K562 (cell line): ENCODE measurements at regions not wholly inside any gene's neighbourhood (a gene's known extent, or its start where the extent isn't known, plus 50 kb on each side); places are given as distances from the start of the nearest gene placed in this dataset.
A peak's percentile ranks its signal among the peaks of the same experiment; 100 is the strongest.

Experiments
- ATAC-seq: fragments of 200-7000 bp; cut with Tn5 transposase; 3 replicates; pipeline ENCODE4 v1.9.1; 2020; ENCODE audit warnings: moderate library complexity
- BruUV-seq: library from RNA; stranded (reverse); fragments of 400-500 nt; replicated peaks from 2 replicates; lab custom pipeline; 2021; lab: Mats Ljungman, UMichigan
- CTCF ChIA-PET: fragments of 300-600 bp; formaldehyde crosslinking; extraction: SDS; loops from one replicate; lab custom pipeline; 2021; ENCODE audit warnings: low intra/inter-chr PET ratio; lab: Yijun Ruan, JAX
- POLR2A ChIA-PET: fragments of 300-600, 350-650 bp; sonication (Branson Sonifier 250); formaldehyde crosslinking; extraction: SDS; loops from one replicate; lab custom pipeline; 2021; ENCODE audit warnings: antibody characterized with exemption, inconsistent platforms; lab: Yijun Ruan, JAX
- DNase-seq, 4 experiments: peaks; one replicate each; pipeline versions ENCODE4 v3.0.0 to v3.0.0-alpha.2; 2011 to 2018; ENCODE audit warnings: low spot score in 3 of 4, mixed read lengths in 3 of 4; ENCODE audit errors: extremely low read depth in 1 of 4
- FAIRE-seq: peaks from 2 replicates; lab custom pipeline; 2011; peaks lifted over from hg19 to GRCh38; lab: Jason Lieb, UNC
- H2AFZ ChIP-seq: 2 replicates; pipeline ENCODE4 v1.6.0; 2011; ENCODE audit warnings: low read depth, low read length, control low read depth, inconsistent platforms
- H3K27ac ChIP-seq: fragments of 200-600 bp; 3 replicates; pipeline ENCODE4 v1.8.0; 2011; ENCODE audit warnings: low read depth, mild to moderate bottlenecking, control low read depth, inconsistent platforms, low read length, moderate library complexity, mixed read lengths; ENCODE audit errors: extremely low read depth
- H3K27me3 ChIP-seq, 2 experiments: fragments of 300-600 bp in 1 of 2; 2 replicates in 1 of 2; 3 replicates in 1 of 2; pipeline versions ENCODE4 v1.6.0 to v1.8.0; 2011; ENCODE audit warnings: inconsistent platforms in 2 of 2, low read length in 2 of 2, mild to moderate bottlenecking in 1 of 2, mixed read lengths in 1 of 2, moderate library complexity in 1 of 2; ENCODE audit not compliant: control insufficient read depth in 2 of 2, insufficient read depth in 2 of 2
- H3K36me3 ChIP-seq: fragments of 300-600 bp; 3 replicates; pipeline ENCODE4 v1.8.0; 2011; ENCODE audit warnings: mild to moderate bottlenecking, low read length, inconsistent platforms; ENCODE audit not compliant: control insufficient read depth, insufficient read depth
- H3K4me1 ChIP-seq, 2 experiments: fragments of 200-600 bp in 1 of 2; replicated peaks in 1 of 2; 2 replicates in 1 of 2; 3 replicates in 1 of 2; pipeline versions ENCODE4 v1.5.1 to v1.8.0; 2011; ENCODE audit warnings: inconsistent platforms in 2 of 2, low read length in 2 of 2, mild to moderate bottlenecking in 1 of 2, mixed read lengths in 1 of 2, moderate library complexity in 1 of 2; ENCODE audit not compliant: control insufficient read depth in 2 of 2, insufficient read depth in 2 of 2
- H3K4me2 ChIP-seq: 2 replicates; pipeline ENCODE4 v1.6.1; 2011; ENCODE audit warnings: low read length, control low read depth, inconsistent platforms, mixed read lengths; ENCODE audit not compliant: insufficient read depth
- H3K4me3 ChIP-seq: fragments of 200-600 bp; sonication (generic), shearing (Covaris generic); 2 replicates; pipeline ENCODE4 v1.5.1; 2016; ENCODE audit warnings: control low read depth, inconsistent platforms
- H3K79me2 ChIP-seq: fragments of 200-600 bp; 3 replicates; pipeline ENCODE4 v1.8.0; 2011; ENCODE audit warnings: low read length, inconsistent platforms; ENCODE audit not compliant: control insufficient read depth, insufficient read depth
- H3K9ac ChIP-seq, 2 experiments: 2 replicates each; pipeline versions ENCODE4 v1.6.0 to v1.6.1; 2011; ENCODE audit warnings: low read depth in 2 of 2, low read length in 2 of 2, control low read depth in 1 of 2, inconsistent platforms in 1 of 2, mild to moderate bottlenecking in 1 of 2, mixed read lengths in 1 of 2; ENCODE audit not compliant: insufficient read depth in 1 of 2
- H3K9me1 ChIP-seq: one replicate; pipeline ENCODE4 v1.6.0; 2011; ENCODE audit warnings: inconsistent platforms, mild to moderate bottlenecking, low read length, moderate library complexity; ENCODE audit not compliant: control insufficient read depth, insufficient read depth
- H3K9me3 ChIP-seq: replicated peaks from 2 replicates; pipeline ENCODE4 v1.5.1; 2011; ENCODE audit warnings: low read depth, low read length, inconsistent platforms; ENCODE audit not compliant: control insufficient read depth, insufficient read depth
- H4K20me1 ChIP-seq: replicated peaks from 2 replicates; pipeline ENCODE4 v1.6.1; 2011; ENCODE audit warnings: low read length, inconsistent platforms, mixed read lengths; ENCODE audit not compliant: control insufficient read depth, insufficient read depth
- ATF3 ChIP-seq, 2 experiments: fragments of 450-650 bp in 1 of 2; sonication (generic) in 1 of 2; formaldehyde crosslinking in 1 of 2; IDR thresholded peaks in 1 of 2; conservative IDR thresholded peaks in 1 of 2; 2 replicates each; pipeline versions ENCODE4 v1.6.1 to v1.8.1; 2016 to 2023; ENCODE audit warnings: mild to moderate bottlenecking in 2 of 2, moderate library complexity in 2 of 2, inconsistent platforms in 1 of 2, missing genetic modification reagents in 1 of 2
- CEBPG ChIP-seq, 3 experiments: fragments of 200-800 bp in 1 of 3; sonication (Bioruptor generic) in 1 of 3; sonication (generic) in 1 of 3; formaldehyde crosslinking in 1 of 3; IDR thresholded peaks in 2 of 3; conservative IDR thresholded peaks in 1 of 3; 2 replicates each; pipeline versions ENCODE4 v1.6.1 to v1.8.0; 2016 to 2022; ENCODE audit warnings: missing compliant biosample characterization in 2 of 3, missing genetic modification characterization in 2 of 3, mild to moderate bottlenecking in 1 of 3, missing genetic modification reagents in 1 of 3
- HDAC8 ChIP-seq: fragments of 450-650 bp; IDR thresholded peaks from 2 replicates; pipeline ENCODE4 v1.6.1; 2016; ENCODE audit warnings: mild to moderate bottlenecking, missing genetic modification characterization, moderate library complexity, missing compliant biosample characterization
- PRPF4 ChIP-seq: fragments of 200-400 bp; formaldehyde crosslinking; IDR thresholded peaks from one replicate; pipeline ENCODE4 v1.6.1; 2017; ENCODE audit warnings: low read length, low read depth, mild to moderate bottlenecking; ENCODE audit not compliant: insufficient read depth, poor library complexity, severe bottlenecking
- ZFP1 ChIP-seq: fragments of 450-650 bp; formaldehyde crosslinking; IDR thresholded peaks from 2 replicates; pipeline ENCODE4 v1.4.0; 2020; ENCODE audit warnings: mild to moderate bottlenecking, mixed read lengths
- ZNF75A ChIP-seq: fragments of 450-650 bp; formaldehyde crosslinking; IDR thresholded peaks from 2 replicates; pipeline ENCODE4 v1.4.0; 2020; ENCODE audit warnings: mild to moderate bottlenecking
- ZSCAN32 ChIP-seq: fragments of 450-650 bp; formaldehyde crosslinking; IDR thresholded peaks from 2 replicates; pipeline ENCODE4 v1.4.0; 2020; ENCODE audit warnings: mild to moderate bottlenecking, moderate library complexity
- WGBS: fragments of 100-300 bp; shearing (Covaris generic); methylation state at CpG from one replicate; pipeline ENCODE4 v1.1.6; 2016; ENCODE audit warnings: low coverage, mixed read lengths; ENCODE audit not compliant: insufficient coverage; ENCODE audit errors: missing lambda C conversion rate; 5-methylcytosine and 5-hydroxymethylcytosine counted together
- in situ Hi-C: fragments of 300-500 bp; cut with MboI; formaldehyde crosslinking; loops from 4 replicates; pipeline ENCODE4 v1.15.0; 2018; ENCODE audit warnings: inconsistent platforms, mixed read lengths
- intact Hi-C: fragments of 100-400 bp; cut with micrococcal nuclease; formaldehyde crosslinking; loops from 2 replicates; pipeline ENCODE4 v1.14.2; 2022
- TF ChIP-seq, protein P1 (sequence below): IDR thresholded peaks from 2 replicates; pipeline ENCODE4 v1.6.1; 2014; ENCODE audit warnings: antibody characterized with exemption

DNA sequence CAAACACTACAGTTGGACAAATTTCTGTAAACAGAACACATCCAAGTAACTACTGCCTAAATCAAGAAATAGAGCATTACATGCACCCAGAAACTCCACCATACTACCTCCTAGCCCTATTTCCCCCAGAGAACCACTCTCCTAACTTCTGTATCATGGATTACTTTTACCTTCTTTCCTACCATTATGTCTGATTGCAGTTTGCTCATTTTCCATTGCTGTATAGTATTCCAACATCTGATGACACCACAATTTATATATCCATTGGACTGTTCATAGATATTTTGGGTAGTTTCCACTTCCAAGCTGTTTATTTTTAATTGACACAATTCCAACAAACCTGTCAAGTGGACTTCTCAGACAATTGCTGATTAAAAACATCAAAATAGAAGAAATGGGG is 271.1 kb downstream of the CDC5L start (continued):
- TF ChIP-seq, protein P1, sequence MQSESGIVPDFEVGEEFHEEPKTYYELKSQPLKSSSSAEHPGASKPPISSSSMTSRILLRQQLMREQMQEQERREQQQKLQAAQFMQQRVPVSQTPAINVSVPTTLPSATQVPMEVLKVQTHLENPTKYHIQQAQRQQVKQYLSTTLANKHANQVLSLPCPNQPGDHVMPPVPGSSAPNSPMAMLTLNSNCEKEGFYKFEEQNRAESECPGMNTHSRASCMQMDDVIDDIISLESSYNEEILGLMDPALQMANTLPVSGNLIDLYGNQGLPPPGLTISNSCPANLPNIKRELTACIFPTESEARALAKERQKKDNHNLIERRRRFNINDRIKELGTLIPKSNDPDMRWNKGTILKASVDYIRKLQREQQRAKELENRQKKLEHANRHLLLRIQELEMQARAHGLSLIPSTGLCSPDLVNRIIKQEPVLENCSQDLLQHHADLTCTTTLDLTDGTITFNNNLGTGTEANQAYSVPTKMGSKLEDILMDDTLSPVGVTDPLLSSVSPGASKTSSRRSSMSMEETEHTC: no peak
- TF ChIP-seq ZSCAN32 (CRISPR knock-in tag) (no peak), ZNF75A (CRISPR knock-in tag) (no peak)
- TF ChIP-seq, all 486 proteins: peak for 5

DNA sequence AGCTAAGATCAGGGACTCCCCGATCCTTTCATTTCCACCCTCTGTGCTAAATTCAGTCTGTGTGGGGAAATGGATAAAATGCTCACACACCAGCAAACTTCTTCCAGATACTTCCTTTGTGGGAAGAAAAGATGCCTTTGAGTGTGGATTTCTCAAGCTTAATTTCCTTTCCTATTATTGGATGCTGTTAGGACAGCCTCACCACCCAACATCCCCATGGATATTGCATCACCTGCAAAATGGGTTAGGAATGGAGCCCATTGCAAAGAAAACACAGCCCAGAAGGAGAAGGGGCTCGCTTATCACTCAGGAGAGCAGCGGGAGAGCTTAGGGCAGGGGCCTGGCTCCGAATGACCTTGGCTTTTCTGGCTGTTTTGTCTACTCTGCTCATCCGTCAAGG is 272.2 kb downstream of the CDC5L start:
- ATAC-seq: no peak
- no peak overlapping the region for H3K9ac ChIP-seq
- no peak for DNase-seq
- no peaks in the 10 kb centered on the region for H3K9me3 ChIP-seq
- H4K20me1 ChIP-seq: peaks cover 8% of the 10 kb centered on the region; the same call in 1 of the 2 replicates
- no peak overlapping the region for H3K4me3 ChIP-seq
- no peak overlapping the region for H3K27ac ChIP-seq
- peaks cover 22 to 63% of the 10 kb centered on the region in 2 experiments for H3K27me3 ChIP-seq
- H3K4me1 ChIP-seq: 0 out of 5 replicates have a peak, but pooled peaks cover 0 to 4% of the 10 kb centered on the region in 2 experiments
- intact Hi-C loops (no loop called here), in situ Hi-C loops (loop anchor here (10.0 kb wide), 3 partner anchors 755 to 1265 kb away; no protein-coding TSS in a partner anchor)
- ChIA-PET CTCF (no interaction called here), POLR2A (interaction anchor here (1.0 to 1.1 kb wide), 2 partner anchors 22 to 1123 kb away, joined by 3 to 4 read pairs; no protein-coding TSS in a partner anchor)
- TF ChIP-seq CEBPG (CRISPR knock-in tag; IDR thresholded peaks at IDR 0.05): 0 out of 2 replicates have a peak, but pooled peaks have one; percentile 19
- peak; percentile 32 to 42; a peak in 2 of 4 replicates for TF ChIP-seq CEBPG (tag; conservative IDR thresholded peaks at IDR 0.05 in 1 of 2, IDR thresholded peaks at IDR 0.05 in 1 of 2)
- no peak for TF ChIP-seq PRPF4
- peak; percentile 19; the same call in 1 of the 2 replicates for TF ChIP-seq ATF3 (IDR thresholded peaks at IDR 0.05)
- no peak for TF ChIP-seq ATF3 (CRISPR knock-in tag; conservative IDR thresholded peaks at IDR 0.05)
- TF ChIP-seq HDAC8: no peak
- no peak for TF ChIP-seq ZFP1 (CRISPR knock-in tag)
- no peak overlapping the region for H3K4me2 ChIP-seq
- no peaks in the 10 kb centered on the region for H3K36me3 ChIP-seq
- H3K79me2 ChIP-seq: no peaks in the 10 kb centered on the region
- H2AFZ ChIP-seq: no peak overlapping the region
- no peaks in the 10 kb centered on the region for H3K9me1 ChIP-seq
- WGBS: 0% methylated on average over 5 of the region's 5 CpGs
- BruUV-seq: no TSS peak
- FAIRE-seq: no peak
